NCI-H748 (cell line): ENCODE measurements at regions not wholly inside any gene's neighbourhood (a gene's known extent, or its start where the extent isn't known, plus 50 kb on each side); places are given as distances from the start of the nearest gene placed in this dataset.

ENCODE experiments used
- DNase-seq: peaks from one replicate; lab custom pipeline; 2025; ENCODE audit not compliant: unreplicated experiment; lab: John Stamatoyannopoulos, UW

- peak; percentile 52 for DNase-seq
Observed at GRCh38 chr3:182435860-182436259, 357.4 kb upstream of the ATP11B start.

- peak; percentile 98 for DNase-seq
Observed at GRCh38 chr3:182436547-182436946, 356.8 kb upstream of the ATP11B start.

- DNase-seq, result peak; percentile 98
Observed at GRCh38 chr3:182438398-182438797, 354.9 kb upstream of the ATP11B start.

GRCh38 chr3:182440101-182440500, 353.2 kb upstream of the ATP11B start:
- DNase-seq, result no peak

- DNase-seq, result no peak
Observed at GRCh38 chr3:182445576-182445975, 347.7 kb upstream of the ATP11B start.

GRCh38 chr3:182450942-182451787, 342.1 kb upstream of the ATP11B start:
- DNase-seq, result no peak

GRCh38 chr3:182451871-182452270, 341.4 kb upstream of the ATP11B start:
- DNase-seq, result no peak

GRCh38 chr3:182455011-182455410, 338.3 kb upstream of the ATP11B start:
- no peak for DNase-seq

GRCh38 chr3:182460303-182460702, 333.0 kb upstream of the ATP11B start:
- no peak for DNase-seq

GRCh38 chr3:182462152-182462551, 331.2 kb upstream of the ATP11B start:
- no peak for DNase-seq

- DNase-seq, result peak; percentile 13
Observed at GRCh38 chr3:182464513-182465145, 328.7 kb upstream of the ATP11B start.

- peak; percentile 25 for DNase-seq
Observed at GRCh38 chr3:182465301-182466185, 327.8 kb upstream of the ATP11B start.

- DNase-seq, result no peak
Observed at GRCh38 chr3:182469086-182469485, 324.2 kb upstream of the ATP11B start.

GRCh38 chr3:182470187-182470586, 323.1 kb upstream of the ATP11B start:
- DNase-seq, result no peak

GRCh38 chr3:182473191-182473710, 320.1 kb upstream of the ATP11B start:
- DNase-seq, result no peak

- no peak for DNase-seq
Observed at GRCh38 chr3:182478369-182478768, 314.9 kb upstream of the ATP11B start.

- DNase-seq, result no peak
Observed at GRCh38 chr3:182479419-182480336, 313.6 kb upstream of the ATP11B start.

GRCh38 chr3:182482705-182483104, 310.6 kb upstream of the ATP11B start:
- DNase-seq, result peak; percentile 27

- peak; percentile 37 for DNase-seq
Observed at GRCh38 chr3:182484682-182485081, 308.6 kb upstream of the ATP11B start.

- peak; percentile 53 for DNase-seq
Observed at GRCh38 chr3:182485301-182485700, 308.0 kb upstream of the ATP11B start.
